22Rv1 (cell line): ENCODE measurements at regions not wholly inside any gene's neighbourhood (a gene's known extent, or its start where the extent isn't known, plus 50 kb on each side); places are given as distances from the start of the nearest gene placed in this dataset.
"Not testable (repeated sequence)": the region's sequence is repeated elsewhere in the genome, so short reads cannot be mapped to it uniquely, and the experiment has no call there.

ENCODE experiments used
- H3K27ac ChIP-seq: fragments of 450-650 bp; 2 replicates; pipeline ENCODE4 v1.5.1; 2017
- CTCF ChIP-seq: fragments of 450-650 bp; IDR thresholded peaks from 2 replicates; pipeline ENCODE4 v1.5.1; 2017; ENCODE audit warnings: mild to moderate bottlenecking
- ZFX ChIP-seq: fragments of 450-650 bp; IDR thresholded peaks from 2 replicates; pipeline ENCODE4 v1.6.1; 2017; ENCODE audit warnings: antibody characterized with exemption, borderline replicate concordance

GRCh38 chr5:82466986-82467561 is 188.9 kb upstream of the RPS23 start:
- H3K27ac ChIP-seq: no peak overlapping the region
- TF ChIP-seq ZFX: no peak
- no peak for TF ChIP-seq CTCF

GRCh38 chr5:82465235-82465634 is 187.1 kb upstream of the RPS23 start:
- TF ChIP-seq CTCF (no peak), ZFX (no peak)
- no peak overlapping the region for H3K27ac ChIP-seq

GRCh38 chr5:82459626-82460025 is 181.5 kb upstream of the RPS23 start:
- TF ChIP-seq CTCF (no peak), ZFX (no peak)
- no peak overlapping the region for H3K27ac ChIP-seq

- H3K27ac ChIP-seq: not testable (repeated sequence)
These were observed 177.2 kb upstream of the RPS23 start for GRCh38 chr5:82455317-82455716.

- H3K27ac ChIP-seq: no peak overlapping the region
- TF ChIP-seq ZFX (no peak), CTCF (no peak)
These were observed 170.2 kb upstream of the RPS23 start for GRCh38 chr5:82448374-82448773.

- no peak overlapping the region for H3K27ac ChIP-seq
- TF ChIP-seq CTCF (no peak), ZFX (no peak)
These were observed 169.8 kb upstream of the RPS23 start for GRCh38 chr5:82447913-82448312.

- TF ChIP-seq CTCF (no peak), ZFX (no peak)
- no peak overlapping the region for H3K27ac ChIP-seq
These were observed 168.7 kb upstream of the RPS23 start for GRCh38 chr5:82446809-82447208.

- no peak for TF ChIP-seq CTCF
- no peak for TF ChIP-seq ZFX
- no peak overlapping the region for H3K27ac ChIP-seq
These were observed 167.7 kb upstream of the RPS23 start for GRCh38 chr5:82445726-82446335.
